OCI-LY7 (cell line): ENCODE measurements at regions not wholly inside any gene's neighbourhood (a gene's known extent, or its start where the extent isn't known, plus 50 kb on each side); places are given as distances from the start of the nearest gene placed in this dataset.
"Not testable (repeated sequence)": the region's sequence is repeated elsewhere in the genome, so short reads cannot be mapped to it uniquely, and the experiment has no call there.

Experiments used
- BruUV-seq: library from RNA; stranded (reverse); fragments of 400-500 nt; replicated peaks from 2 replicates; lab custom pipeline; 2021; lab: Mats Ljungman, UMichigan
- CTCF ChIA-PET: fragments of 300-600 bp; sonication (Branson Sonifier 250); formaldehyde crosslinking; loops from one replicate; lab custom pipeline; 2022; ENCODE audit warnings: antibody characterized with exemption; ENCODE audit not compliant: unreplicated experiment; lab: Charles Lee
- POLR2A ChIA-PET: fragments of 300-600 bp; sonication (Branson Sonifier 250); formaldehyde crosslinking; loops from one replicate; lab custom pipeline; 2022; ENCODE audit warnings: antibody characterized with exemption; lab: Charles Lee
- DNase-seq: peaks from one replicate; pipeline ENCODE4 v3.0.0-alpha.2; 2015; ENCODE audit warnings: low spot score
- H2AFZ ChIP-seq: fragments of 200-600 bp; sonication (generic), shearing (Covaris generic); 2 replicates; pipeline ENCODE4 v1.6.1; 2014; ENCODE audit warnings: mild to moderate bottlenecking, antibody characterized with exemption, low read length, moderate library complexity
- H3K27ac ChIP-seq: fragments of 200-600 bp; sonication (generic); 2 replicates; pipeline ENCODE4 v1.5.1; 2014; ENCODE audit warnings: mixed run types, low read depth, mild to moderate bottlenecking, moderate library complexity, low read length, inconsistent platforms; ENCODE audit not compliant: poor library complexity, severe bottlenecking
- H3K36me3 ChIP-seq: fragments of 200-600 bp; sonication (generic); 2 replicates; pipeline ENCODE4 v1.6.1; 2014; ENCODE audit warnings: mild to moderate bottlenecking, antibody characterized with exemption, low read length, moderate library complexity, mixed read lengths; ENCODE audit not compliant: insufficient read depth
- H3K4me1 ChIP-seq: fragments of 200-600 bp; sonication (generic); 2 replicates; pipeline ENCODE4 v1.5.1; 2014; ENCODE audit warnings: mild to moderate bottlenecking, low read length; ENCODE audit not compliant: insufficient read depth, poor library complexity, severe bottlenecking
- H3K4me2 ChIP-seq: fragments of 200-600 bp; sonication (generic); 2 replicates; pipeline ENCODE4 v1.6.1; 2014; ENCODE audit warnings: mild to moderate bottlenecking, low read length
- H3K4me3 ChIP-seq: fragments of 200-600 bp; sonication (generic); 2 replicates; pipeline ENCODE4 v1.5.1; 2014; ENCODE audit warnings: mild to moderate bottlenecking, low read depth, low read length; ENCODE audit not compliant: poor library complexity, severe bottlenecking
- H3K79me2 ChIP-seq: fragments of 200-600 bp; sonication (generic); 2 replicates; pipeline ENCODE4 v1.6.1; 2016; ENCODE audit warnings: low read depth, mild to moderate bottlenecking, low read length, moderate library complexity, mixed read lengths; ENCODE audit not compliant: insufficient read depth
- H3K9me2 ChIP-seq: fragments of 200-600 bp; sonication (generic); 2 replicates; pipeline ENCODE4 v1.6.1; 2016; ENCODE audit warnings: mild to moderate bottlenecking, low read length, mixed read lengths; ENCODE audit not compliant: insufficient read depth
- H3K9me3 ChIP-seq: fragments of 200-600 bp; sonication (generic); 2 replicates; pipeline ENCODE4 v1.6.1; 2014; ENCODE audit warnings: mild to moderate bottlenecking, mixed run types, low read length, mixed read lengths
- H4K20me1 ChIP-seq: fragments of 200-600 bp; sonication (generic); 2 replicates; pipeline ENCODE4 v1.6.1; 2014; ENCODE audit warnings: mild to moderate bottlenecking, antibody characterized with exemption, low read length, moderate library complexity, mixed read lengths; ENCODE audit not compliant: insufficient read depth
- CTCF ChIP-seq: fragments of 200-600 bp; sonication (generic); conservative IDR thresholded peaks from 2 replicates; pipeline ENCODE4 v1.5.1; 2014; ENCODE audit warnings: mild to moderate bottlenecking, antibody characterized with exemption, low read length, moderate library complexity, mixed read lengths
- EZH2phosphoT487 ChIP-seq: fragments of 200-600 bp; sonication (generic); IDR thresholded peaks from 2 replicates; pipeline ENCODE4 v1.6.1; 2018; ENCODE audit warnings: low read depth, borderline replicate concordance, mild to moderate bottlenecking, mixed run types, antibody characterized with exemption, low read length, moderate library complexity, mixed read lengths
- intact Hi-C: fragments of 100-400 bp; cut with micrococcal nuclease; formaldehyde crosslinking; loops from one replicate; pipeline ENCODE4 v1.10.0; 2022; ENCODE audit not compliant: unreplicated experiment

- no peak overlapping the region for H3K4me2 ChIP-seq
- no peaks in the 10 kb centered on the region for H3K36me3 ChIP-seq
- H3K9me3 ChIP-seq, result no peaks in the 10 kb centered on the region
- TF ChIP-seq CTCF (no peak), EZH2phosphoT487 (no peak)
- no peaks in the 10 kb centered on the region for H4K20me1 ChIP-seq
- no TSS peak for BruUV-seq
- ChIA-PET POLR2A (no interaction called here), CTCF (no interaction called here)
- H3K9me2 ChIP-seq, result no peaks in the 10 kb centered on the region
- H3K4me3 ChIP-seq, result no peak overlapping the region
- intact Hi-C loops, result no loop called here
- H2AFZ ChIP-seq, result no peak overlapping the region
- H3K79me2 ChIP-seq, result no peaks in the 10 kb centered on the region
- H3K27ac ChIP-seq, result no peak overlapping the region
- DNase-seq, result no peak
- no peaks in the 10 kb centered on the region for H3K4me1 ChIP-seq
Observed at GRCh38 chrX:122270809-122271494, 913.1 kb upstream of the GRIA3 start.

GRCh38 chrX:122272011-122272410, 912.1 kb upstream of the GRIA3 start:
- H3K79me2 ChIP-seq, result no peaks in the 10 kb centered on the region
- no peaks in the 10 kb centered on the region for H3K36me3 ChIP-seq
- no peaks in the 10 kb centered on the region for H3K9me3 ChIP-seq
- CTCF ChIA-PET, result no interaction called here
- no peak for DNase-seq
- no peak overlapping the region for H3K4me3 ChIP-seq
- POLR2A ChIA-PET, result no interaction called here
- no peak overlapping the region for H2AFZ ChIP-seq
- BruUV-seq, result no TSS peak
- TF ChIP-seq EZH2phosphoT487 (no peak), CTCF (no peak)
- H3K9me2 ChIP-seq, result no peaks in the 10 kb centered on the region
- H3K4me2 ChIP-seq, result no peak overlapping the region
- intact Hi-C loops, result no loop called here
- no peak overlapping the region for H3K27ac ChIP-seq
- no peaks in the 10 kb centered on the region for H3K4me1 ChIP-seq
- no peaks in the 10 kb centered on the region for H4K20me1 ChIP-seq

GRCh38 chrX:122279746-122280145, 904.3 kb upstream of the GRIA3 start:
- ChIA-PET CTCF (no interaction called here), POLR2A (no interaction called here)
- no peak for TF ChIP-seq EZH2phosphoT487
- TF ChIP-seq CTCF, result no peak
- Histone ChIP-seq H2AFZ (no peak overlapping the region), H4K20me1 (no peaks in the 10 kb centered on the region), H3K79me2 (no peaks in the 10 kb centered on the region), H3K36me3 (no peaks in the 10 kb centered on the region), H3K4me3 (no peak overlapping the region), H3K4me2 (no peak overlapping the region), H3K9me3 (no peaks in the 10 kb centered on the region), H3K27ac (no peak overlapping the region), H3K9me2 (no peaks in the 10 kb centered on the region), H3K4me1 (no peaks in the 10 kb centered on the region)
- BruUV-seq, result no TSS peak
- intact Hi-C loops, result no loop called here
- no peak for DNase-seq

- H3K9me3 ChIP-seq, H3K27ac ChIP-seq, H3K4me1 ChIP-seq, POLR2A ChIA-PET, H3K4me3 ChIP-seq, CTCF ChIA-PET, H3K36me3 ChIP-seq, H2AFZ ChIP-seq, DNase-seq, H4K20me1 ChIP-seq, BruUV-seq, H3K9me2 ChIP-seq, H3K4me2 ChIP-seq, intact Hi-C loops, H3K79me2 ChIP-seq: not testable (repeated sequence)
Observed at GRCh38 chrX:122299822-122300221, 884.3 kb upstream of the GRIA3 start.
